Activated CD8-positive, alpha-beta memory T cell treated with anti-CD3 and anti-CD28 coated beads for 36 hours (primary cell): ENCODE measurements at regions not wholly inside any gene's neighbourhood (a gene's known extent, or its start where the extent isn't known, plus 50 kb on each side); places are given as distances from the start of the nearest gene placed in this dataset.
"Not testable (repeated sequence)": the region's sequence is repeated elsewhere in the genome, so short reads cannot be mapped to it uniquely, and the experiment has no call there.

ENCODE experiments used
- CTCF ChIA-PET: fragments of 350-600 bp; sonication (Branson Sonifier 250); formaldehyde crosslinking; loops from one replicate; lab custom pipeline; 2021; ENCODE audit warnings: antibody characterized with exemption; lab: Charles Lee
- POLR2A ChIA-PET: fragments of 350-600 bp; sonication (Branson Sonifier 250); formaldehyde crosslinking; loops from one replicate; lab custom pipeline; 2021; ENCODE audit warnings: antibody characterized with exemption; lab: Charles Lee

DNA sequence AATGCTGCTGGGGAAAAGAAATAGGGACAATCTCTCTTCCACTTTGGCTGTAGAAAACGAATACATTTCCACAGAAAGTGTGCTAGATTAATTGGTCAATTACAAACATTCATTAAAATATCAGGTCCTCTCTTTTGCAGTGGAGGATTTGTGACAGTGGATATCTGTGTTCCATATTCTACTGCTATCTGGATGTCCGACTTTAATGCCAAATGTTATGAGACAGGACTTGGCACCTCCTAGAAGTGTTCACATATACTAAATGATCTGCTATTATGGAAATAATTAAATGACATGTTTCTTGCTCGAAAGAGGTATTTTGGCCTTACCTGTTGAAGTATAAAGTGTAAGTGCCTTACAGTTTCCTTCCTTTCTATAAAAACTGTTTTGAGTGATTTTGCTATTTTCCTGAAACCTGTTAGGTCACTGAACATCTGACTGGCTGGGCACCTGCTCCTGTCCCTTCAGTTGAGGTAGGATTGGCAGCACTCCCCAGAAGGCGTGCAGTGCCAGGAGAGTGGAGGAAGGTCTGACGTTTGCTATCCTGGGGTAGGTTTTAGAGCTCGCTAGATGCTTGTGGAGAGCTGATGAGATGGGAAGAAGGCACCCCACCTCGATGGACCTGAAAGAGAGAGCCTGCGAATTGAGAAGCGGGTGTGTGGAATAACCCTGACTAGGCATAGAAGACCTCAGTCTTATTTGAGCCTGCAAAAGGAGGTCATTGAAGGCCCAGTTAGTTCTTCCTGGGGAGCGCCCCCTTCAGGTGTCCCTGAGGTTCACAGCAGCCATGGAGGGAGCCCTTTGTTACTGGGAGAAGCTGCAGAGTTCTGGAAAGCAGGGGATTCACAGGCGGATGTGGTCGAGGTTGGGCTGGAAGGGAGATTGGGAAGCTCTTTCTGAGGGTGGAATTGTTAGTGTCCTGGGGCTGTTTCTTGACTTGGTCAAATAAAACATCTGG lies 159.4 kb upstream of the ZNF267 start:
- ChIA-PET POLR2A (interaction anchor here (0.8 to 1.3 kb wide), 2 partner anchors 159 to 175 kb away, joined by 3 to 4 read pairs; partner anchors contain the start of gene ZNF267), CTCF (interaction anchor here (1.4 to 1.5 kb wide), 2 partner anchors 12 to 206 kb away, joined by 4 to 6 read pairs; partner anchors contain the start of gene RUSF1)

GRCh38 chr16:31714903-31715504 lies 158.6 kb upstream of the ZNF267 start:
- POLR2A ChIA-PET = no interaction called here
- CTCF ChIA-PET = interaction anchor here (1.4 to 1.5 kb wide), 2 partner anchors 13 to 207 kb away, joined by 4 to 6 read pairs; partner anchors contain the start of gene RUSF1

GRCh38 chr16:31715915-31716314 lies 157.7 kb upstream of the ZNF267 start:
- POLR2A ChIA-PET = no interaction called here

DNA sequence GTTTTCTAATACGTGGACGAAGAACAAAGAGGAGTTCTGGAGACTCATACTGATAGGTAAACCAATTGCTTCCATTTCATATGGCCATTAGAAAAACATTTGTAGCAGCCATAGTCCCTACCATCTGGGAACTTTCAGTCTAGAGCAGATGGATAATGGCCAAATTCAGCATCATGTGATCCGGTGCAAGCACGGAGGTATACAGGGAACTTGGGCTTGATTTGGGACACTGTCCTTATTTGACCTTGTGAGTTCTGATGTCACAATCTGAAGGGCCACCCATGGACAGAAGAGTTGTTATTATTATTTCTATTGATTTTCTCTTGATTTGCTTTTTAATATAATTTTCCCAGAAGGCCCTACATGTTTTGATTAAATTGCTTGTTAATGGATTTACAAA lies 154.6 kb upstream of the ZNF267 start:
- ChIA-PET CTCF (no interaction called here), POLR2A (no interaction called here)

More at GRCh38 chr16:31715915-31716314, 157.7 kb upstream of the ZNF267 start:
- CTCF ChIA-PET = no interaction called here

- POLR2A ChIA-PET = no interaction called here
- CTCF ChIA-PET = no interaction called here
These were observed 146.1 kb upstream of the ZNF267 start for GRCh38 chr16:31727553-31727952.

GRCh38 chr16:31734265-31734664 lies 139.3 kb upstream of the ZNF267 start:
- ChIA-PET CTCF (no interaction called here), POLR2A (no interaction called here)

DNA sequence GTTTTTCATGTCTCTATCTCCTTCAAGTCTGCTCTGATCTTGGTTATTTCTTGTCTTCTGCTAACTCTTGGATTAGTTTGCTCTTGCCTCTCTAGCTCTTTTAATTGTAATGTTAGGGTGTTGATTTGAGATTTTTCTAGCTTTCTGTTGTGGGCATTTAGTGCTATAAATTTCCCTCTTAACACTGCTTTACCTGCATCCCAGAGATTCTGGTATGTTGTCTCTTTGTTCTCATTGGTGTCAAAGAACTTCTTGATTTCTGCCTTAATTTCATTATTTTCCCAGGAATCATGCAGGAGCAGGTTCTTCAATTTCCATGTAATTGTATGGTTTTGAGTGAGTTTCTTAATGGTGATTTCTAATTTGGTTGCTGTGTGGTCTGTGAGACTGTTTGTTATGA lies 128.5 kb upstream of the ZNF267 start:
- POLR2A ChIA-PET = interaction anchor here (0.5 kb wide), 1 partner anchor 9 kb away, joined by 3 read pairs; no protein-coding TSS in a partner anchor
- CTCF ChIA-PET = not testable (repeated sequence)

- ChIA-PET CTCF (no interaction called here), POLR2A (no interaction called here)
These were observed 127.7 kb upstream of the ZNF267 start for GRCh38 chr16:31745900-31746299.

- CTCF ChIA-PET = no interaction called here
These were observed 118.5 kb upstream of the ZNF267 start for GRCh38 chr16:31754998-31755615.

GRCh38 chr16:31764103-31764502 lies 109.5 kb upstream of the ZNF267 start:
- ChIA-PET POLR2A (no interaction called here), CTCF (no interaction called here)

More at GRCh38 chr16:31754998-31755615, 118.5 kb upstream of the ZNF267 start:
- POLR2A ChIA-PET = no interaction called here

- POLR2A ChIA-PET = no interaction called here
- CTCF ChIA-PET = no interaction called here
These were observed 106.3 kb upstream of the ZNF267 start for GRCh38 chr16:31767267-31767666.

- ChIA-PET CTCF (no interaction called here), POLR2A (no interaction called here)
These were observed 93.3 kb upstream of the ZNF267 start for GRCh38 chr16:31780342-31780741.

- ChIA-PET POLR2A (no interaction called here), CTCF (no interaction called here)
These were observed 88.5 kb upstream of the ZNF267 start for GRCh38 chr16:31785126-31785525.

GRCh38 chr16:31807086-31807485 lies 66.5 kb upstream of the ZNF267 start:
- POLR2A ChIA-PET = no interaction called here
- CTCF ChIA-PET = no interaction called here

GRCh38 chr16:31810863-31811262 lies 62.7 kb upstream of the ZNF267 start:
- ChIA-PET POLR2A (no interaction called here), CTCF (no interaction called here)

DNA sequence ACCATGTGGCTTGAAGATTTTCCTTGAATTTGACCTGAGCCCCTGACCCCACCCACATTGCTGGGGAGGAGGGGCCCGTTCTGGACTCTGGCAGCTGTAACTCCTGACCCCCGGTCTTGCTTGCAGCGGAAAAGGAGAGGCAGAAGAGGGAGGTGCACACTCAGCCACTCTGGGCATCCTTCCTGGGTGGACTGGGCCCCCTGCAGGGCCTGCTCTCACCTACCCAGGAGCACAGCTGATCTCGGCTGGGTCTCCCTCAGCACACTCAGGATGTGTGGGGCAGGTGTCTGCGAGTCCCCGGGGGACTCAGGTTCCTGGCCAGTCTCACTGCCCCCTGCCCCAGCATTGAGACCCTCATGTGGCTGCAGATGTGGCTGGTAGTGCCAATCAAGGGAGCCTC lies 57.5 kb upstream of the ZNF267 start:
- CTCF ChIA-PET = not testable (repeated sequence)

DNA sequence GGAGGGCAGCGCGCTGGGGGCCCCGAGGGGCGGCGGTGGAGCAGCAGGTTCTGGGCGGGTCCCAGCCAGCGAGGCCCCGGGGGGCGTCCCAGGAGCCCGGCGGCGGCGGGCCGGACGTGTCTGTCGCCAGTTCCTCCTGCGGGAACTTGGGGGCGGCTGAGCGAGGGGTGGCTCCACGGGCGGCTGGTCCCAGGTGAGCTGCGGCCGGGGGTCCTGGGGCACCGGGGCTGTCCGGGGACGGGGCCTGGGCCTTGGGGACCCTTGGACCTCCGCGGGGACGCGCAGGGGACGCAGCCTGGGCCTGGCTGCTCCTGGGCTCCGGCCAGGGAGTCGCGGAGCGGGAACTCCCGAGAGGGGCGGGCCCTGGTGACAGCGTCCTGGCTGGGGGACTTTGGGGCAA lies 54.2 kb upstream of the ZNF267 start:
- POLR2A ChIA-PET = no interaction called here
- CTCF ChIA-PET = no interaction called here

More for the DNA sequence above, 57.5 kb upstream of the ZNF267 start:
- POLR2A ChIA-PET = not testable (repeated sequence)

DNA sequence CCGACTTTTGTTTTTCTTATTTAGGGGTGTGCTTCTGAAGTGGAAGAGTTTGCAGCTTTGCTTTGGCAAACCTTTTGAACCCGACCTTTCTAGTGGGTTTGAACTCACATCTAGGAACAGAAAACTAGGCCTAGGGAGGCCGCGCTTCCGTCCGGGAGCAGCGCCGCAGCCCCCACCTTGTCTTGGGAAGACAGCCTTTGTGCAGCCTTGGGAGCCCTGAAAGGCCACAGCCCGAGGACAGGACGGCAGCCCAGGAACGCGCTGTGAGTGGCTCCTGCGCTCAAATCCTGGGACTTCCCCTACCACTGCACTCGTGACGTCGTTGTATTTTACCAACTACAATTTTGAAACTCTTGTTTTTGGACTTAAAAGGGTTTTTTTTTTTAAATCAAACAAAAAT lies 53.7 kb upstream of the ZNF267 start:
- CTCF ChIA-PET = interaction anchor here (0.7 kb wide), 1 partner anchor 159 kb away, joined by 3 read pairs; no protein-coding TSS in a partner anchor
- POLR2A ChIA-PET = no interaction called here
